GM21717 (cell line): ENCODE measurements at regions not wholly inside any gene's neighbourhood (a gene's known extent, or its start where the extent isn't known, plus 50 kb on each side); places are given as distances from the start of the nearest gene placed in this dataset.
"Not testable (repeated sequence)": the region's sequence is repeated elsewhere in the genome, so short reads cannot be mapped to it uniquely, and the experiment has no call there.

ENCODE experiments used
- ATAC-seq: cut with Tn5 transposase; IDR thresholded peaks from one replicate; pipeline ENCODE4 v1.9.1; 2021; ENCODE audit warnings: mild to moderate bottlenecking, moderate library complexity; ENCODE audit not compliant: unreplicated experiment

GRCh38 chr9:30519166-30519565, 1865.3 kb upstream of the ACO1 start:
- ATAC-seq = no peak

- ATAC-seq = no peak
Observed at GRCh38 chr9:30519756-30520155, 1864.7 kb upstream of the ACO1 start.

- no peak for ATAC-seq
Observed at GRCh38 chr9:30522061-30522460, 1862.4 kb upstream of the ACO1 start.

- ATAC-seq = no peak
Observed at GRCh38 chr9:30522486-30522885, 1862.0 kb upstream of the ACO1 start.

GRCh38 chr9:30524311-30524710, 1860.1 kb upstream of the ACO1 start:
- ATAC-seq = no peak

- ATAC-seq = no peak
Observed at GRCh38 chr9:30534455-30534854, 1850.0 kb upstream of the ACO1 start.

- no peak for ATAC-seq
Observed at GRCh38 chr9:30534896-30535295, 1849.5 kb upstream of the ACO1 start.

GRCh38 chr9:30536494-30536893, 1847.9 kb upstream of the ACO1 start:
- no peak for ATAC-seq

GRCh38 chr9:30539696-30540095, 1844.7 kb upstream of the ACO1 start:
- ATAC-seq = not testable (repeated sequence)

GRCh38 chr9:30574355-30575151, 1809.9 kb upstream of the ACO1 start:
- no peak for ATAC-seq

- no peak for ATAC-seq
Observed at GRCh38 chr9:30575218-30575617, 1809.2 kb upstream of the ACO1 start.

- ATAC-seq = no peak
Observed at GRCh38 chr9:30575691-30576090, 1808.8 kb upstream of the ACO1 start.

GRCh38 chr9:30579810-30580209, 1804.6 kb upstream of the ACO1 start:
- no peak for ATAC-seq

GRCh38 chr9:30582240-30582639, 1802.2 kb upstream of the ACO1 start:
- no peak for ATAC-seq

GRCh38 chr9:30584559-30584958, 1799.9 kb upstream of the ACO1 start:
- no peak for ATAC-seq

- ATAC-seq = no peak
Observed at GRCh38 chr9:30591461-30591860, 1793.0 kb upstream of the ACO1 start.

GRCh38 chr9:30597608-30598007, 1786.8 kb upstream of the ACO1 start:
- ATAC-seq = no peak

- no peak for ATAC-seq
Observed at GRCh38 chr9:30605936-30606335, 1778.5 kb upstream of the ACO1 start.

GRCh38 chr9:30609713-30610112, 1774.7 kb upstream of the ACO1 start:
- no peak for ATAC-seq

- not testable (repeated sequence) for ATAC-seq
Observed at GRCh38 chr9:30616782-30617181, 1767.7 kb upstream of the ACO1 start.

GRCh38 chr9:30622561-30622960, 1761.9 kb upstream of the ACO1 start:
- no peak for ATAC-seq

GRCh38 chr9:30628915-30629567, 1755.4 kb upstream of the ACO1 start:
- ATAC-seq = no peak
